IMR-90 (cell line): ENCODE measurements at regions not wholly inside any gene's neighbourhood (a gene's known extent, or its start where the extent isn't known, plus 50 kb on each side); places are given as distances from the start of the nearest gene placed in this dataset.

Source experiments
- ATAC-seq: fragments of 200-7000 bp; cut with Tn5 transposase; 2 replicates; pipeline ENCODE4 v1.9.1; 2020; ENCODE audit warnings: low read depth, mild to moderate bottlenecking, moderate library complexity
- BruUV-seq: library from RNA; stranded (reverse); fragments of 400-500 nt; replicated peaks from 2 replicates; lab custom pipeline; 2021; lab: Mats Ljungman, UMichigan
- CTCF ChIA-PET: fragments of 300-600 bp; formaldehyde crosslinking; extraction: SDS; loops from one replicate; lab custom pipeline; 2021; ENCODE audit warnings: antibody characterized with exemption; lab: Yijun Ruan, JAX
- POLR2A ChIA-PET: fragments of 300-600 bp; sonication (Branson Sonifier 250); formaldehyde crosslinking; loops from one replicate; lab custom pipeline; 2022; ENCODE audit warnings: antibody characterized with exemption; ENCODE audit not compliant: unreplicated experiment; lab: Charles Lee
- DNase-seq: peaks from one replicate; pipeline ENCODE4 v3.0.0; 2013
- H2AFZ ChIP-seq: replicated peaks from 2 replicates; pipeline ENCODE3; 2013; ENCODE audit warnings: low read length, mild to moderate bottlenecking; ENCODE audit not compliant: poor library complexity
- H2AK5ac ChIP-seq: 2 replicates; pipeline ENCODE4 v1.6.1; 2013; ENCODE audit warnings: low read depth, low read length, inconsistent platforms
- H2AK9ac ChIP-seq: replicated peaks from 2 replicates; pipeline ENCODE3; 2013; ENCODE audit warnings: mild to moderate bottlenecking, low read depth, low read length, moderate library complexity; ENCODE audit not compliant: poor library complexity
- H2BK120ac ChIP-seq: 2 replicates; pipeline ENCODE4 v1.6.1; 2013; ENCODE audit warnings: low read depth, low read length, inconsistent platforms
- H2BK15ac ChIP-seq: 3 replicates; pipeline ENCODE4 v1.6.1; 2013; ENCODE audit warnings: low read depth, low read length, inconsistent platforms
- H2BK20ac ChIP-seq: 2 replicates; pipeline ENCODE4 v1.6.1; 2013; ENCODE audit warnings: low read depth, mild to moderate bottlenecking, inconsistent platforms, low read length, moderate library complexity
- H2BK5ac ChIP-seq: 2 replicates; pipeline ENCODE4 v1.6.1; 2013; ENCODE audit warnings: mild to moderate bottlenecking, low read depth, low read length, inconsistent platforms; ENCODE audit not compliant: poor library complexity, severe bottlenecking
- H3K14ac ChIP-seq: replicated peaks from 2 replicates; pipeline ENCODE4 v1.6.1; 2013; ENCODE audit warnings: low read depth, low read length, inconsistent platforms
- H3K18ac ChIP-seq: 2 replicates; pipeline ENCODE4 v1.6.1; 2013; ENCODE audit warnings: low read depth, low read length, control low read depth
- H3K23ac ChIP-seq: 2 replicates; pipeline ENCODE4 v1.6.1; 2013; ENCODE audit warnings: low read depth, low read length, inconsistent platforms
- H3K27ac ChIP-seq: 2 replicates; pipeline ENCODE4 v1.5.1; 2013; ENCODE audit warnings: mild to moderate bottlenecking, control low read depth, low read length; ENCODE audit not compliant: insufficient read depth
- H3K27me3 ChIP-seq: 2 replicates; pipeline ENCODE4 v1.6.1; 2013; ENCODE audit warnings: low read length; ENCODE audit not compliant: control insufficient read depth, insufficient read depth
- H3K36me3 ChIP-seq: 2 replicates; pipeline ENCODE4 v1.6.1; 2013; ENCODE audit warnings: low read length, mixed read lengths; ENCODE audit not compliant: control insufficient read depth, insufficient read depth
- H3K4ac ChIP-seq: 2 replicates; pipeline ENCODE4 v1.6.1; 2013; ENCODE audit warnings: low read depth, low read length, inconsistent platforms
- H3K4me1 ChIP-seq: 2 replicates; pipeline ENCODE4 v1.6.1; 2013; ENCODE audit warnings: low read length, mixed read lengths; ENCODE audit not compliant: control insufficient read depth, insufficient read depth
- H3K4me2 ChIP-seq: 2 replicates; pipeline ENCODE4 v1.6.1; 2013; ENCODE audit warnings: low read depth, mild to moderate bottlenecking, control low read depth, low read length, moderate library complexity
- H3K4me3 ChIP-seq: 2 replicates; pipeline ENCODE4 v1.5.1; 2013; ENCODE audit warnings: low read depth, mild to moderate bottlenecking, control low read depth, low read length, moderate library complexity; ENCODE audit not compliant: insufficient read depth
- H3K56ac ChIP-seq: 2 replicates; pipeline ENCODE4 v1.6.1; 2013; ENCODE audit warnings: low read length, inconsistent platforms; ENCODE audit not compliant: insufficient read depth; ENCODE audit errors: extremely low read depth
- H3K79me1 ChIP-seq, 2 experiments: 2 replicates each; pipeline ENCODE4 v1.6.1; 2013; ENCODE audit warnings: low read length in 2 of 2, inconsistent platforms in 1 of 2, low read depth in 1 of 2
- H3K9ac ChIP-seq: 2 replicates; pipeline ENCODE4 v1.6.1; 2013; ENCODE audit warnings: low read depth, low read length, control low read depth
- H3K9me1 ChIP-seq: 2 replicates; pipeline ENCODE4 v1.6.1; 2013; ENCODE audit warnings: low read length, inconsistent platforms; ENCODE audit not compliant: insufficient read depth
- H3K9me3 ChIP-seq: 2 replicates; pipeline ENCODE4 v1.6.1; 2013; ENCODE audit warnings: low read length; ENCODE audit not compliant: control insufficient read depth, insufficient read depth
- H4K20me1 ChIP-seq: 2 replicates; pipeline ENCODE4 v1.6.1; 2013; ENCODE audit warnings: low read length, inconsistent platforms; ENCODE audit not compliant: insufficient read depth
- H4K5ac ChIP-seq: 2 replicates; pipeline ENCODE4 v1.6.1; 2013; ENCODE audit warnings: mild to moderate bottlenecking, low read depth, low read length, control low read depth
- H4K8ac ChIP-seq, 2 experiments: 2 replicates each; pipeline ENCODE4 v1.6.1; 2013; ENCODE audit warnings: low read depth in 2 of 2, low read length in 2 of 2, control low read depth in 1 of 2, inconsistent platforms in 1 of 2
- H4K91ac ChIP-seq: 2 replicates; pipeline ENCODE4 v1.6.1; 2013; ENCODE audit warnings: low read depth, low read length, inconsistent platforms; ENCODE audit not compliant: insufficient read depth
- CHD1 ChIP-seq: IDR thresholded peaks from 2 replicates; pipeline ENCODE4 v1.6.1; 2012; ENCODE audit warnings: low read depth, low read length, improper control_type of control experiment
- RAD21 ChIP-seq: IDR thresholded peaks from 2 replicates; pipeline ENCODE4 v1.6.1; 2012; ENCODE audit warnings: low read length, improper control_type of control experiment
- RCOR1 ChIP-seq: IDR thresholded peaks from 2 replicates; pipeline ENCODE4 v1.6.1; 2012; ENCODE audit warnings: mild to moderate bottlenecking, low read length, improper control_type of control experiment; ENCODE audit not compliant: insufficient replicate concordance
- WGBS, 2 experiments: methylation state at CpG; one replicate each; pipeline versions ENCODE4 v1.1.5 to v1.1.7; 2013; ENCODE audit warnings: missing lambda C conversion rate in 2 of 2; ENCODE audit not compliant: insufficient read length in 1 of 2; ENCODE audit errors: extremely low coverage in 2 of 2; 5-methylcytosine and 5-hydroxymethylcytosine counted together
- dilution Hi-C: fragments of 300-500 bp; cut with HindIII; formaldehyde crosslinking; loops from one replicate; pipeline ENCODE4 v1.14.3; 2018; ENCODE audit warnings: low sequenced_read_pairs; ENCODE audit not compliant: unreplicated experiment
- in situ Hi-C: fragments of 300-500 bp; cut with MboI; formaldehyde crosslinking; loops from 3 replicates; pipeline ENCODE4 v1.14.3; 2019; ENCODE audit warnings: low sequenced_read_pairs, inconsistent platforms, mixed read lengths
- intact Hi-C: fragments of 100-400 bp; cut with micrococcal nuclease; formaldehyde crosslinking; loops from 2 replicates; pipeline ENCODE4 v1.10.0; 2022

DNA sequence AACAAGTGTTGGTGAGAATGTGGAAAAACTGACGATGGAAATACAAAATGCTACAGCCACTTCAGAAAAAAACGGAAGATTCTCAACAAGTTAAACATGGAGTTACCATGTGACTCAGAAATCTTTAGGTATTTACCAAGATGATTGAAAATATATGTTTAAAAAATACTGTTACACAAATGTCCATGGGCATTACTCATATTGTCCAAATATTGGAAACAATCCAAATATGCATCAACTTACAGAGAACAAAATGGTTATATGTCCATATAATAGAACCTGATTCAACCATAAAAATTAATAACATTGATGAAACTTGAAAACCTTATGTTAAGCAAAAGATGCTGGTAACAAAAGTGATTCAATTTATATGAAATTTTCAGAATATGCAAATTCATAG lies 1057.7 kb upstream of the TMEM132C start:
- no TSS peak for BruUV-seq
- Histone ChIP-seq H3K4me1 (no peaks in the 10 kb centered on the region), H4K8ac (no peak overlapping the region), H3K9me3 (0 out of 2 replicates have a peak, but pooled peaks cover 4% of the 10 kb centered on the region), H3K18ac (no peak overlapping the region), H3K9me1 (no peaks in the 10 kb centered on the region), H2AK5ac (no peak overlapping the region), H3K79me1 (no peaks in the 10 kb centered on the region), H4K91ac (no peak overlapping the region), H2BK15ac (no peak overlapping the region), H3K4ac (no peak overlapping the region), H3K27ac (no peak overlapping the region), H3K56ac (no peak overlapping the region), H3K4me3 (no peak overlapping the region), H2AK9ac (no peak overlapping the region), H4K20me1 (no peaks in the 10 kb centered on the region), H2BK5ac (no peak overlapping the region), H4K5ac (no peak overlapping the region), H3K4me2 (no peak overlapping the region), H3K27me3 (no peaks in the 10 kb centered on the region), H3K9ac (no peak overlapping the region), H2BK20ac (no peak overlapping the region), H2BK120ac (no peak overlapping the region), H2AFZ (no peak overlapping the region), H3K23ac (no peak overlapping the region), H3K36me3 (no peaks in the 10 kb centered on the region), H3K14ac (no peak overlapping the region)
- ChIA-PET CTCF (no interaction called here), POLR2A (no interaction called here)
- ATAC-seq: no peak
- dilution Hi-C loops: no loop called here
- intact Hi-C loops: no loop called here
- TF ChIP-seq CHD1: no peak
- TF ChIP-seq RAD21: no peak
- TF ChIP-seq RCOR1: no peak
- no CpG with 5 or more reads among the region's 2 CpGs for WGBS, 2 experiments
- no peak for DNase-seq
- in situ Hi-C loops: no loop called here
